NCI-H345 (cell line): ENCODE measurements at regions not wholly inside any gene's neighbourhood (a gene's known extent, or its start where the extent isn't known, plus 50 kb on each side); places are given as distances from the start of the nearest gene placed in this dataset.

Source experiments
- DNase-seq: peaks from one replicate; lab custom pipeline; 2025; lab: John Stamatoyannopoulos, UW

DNA sequence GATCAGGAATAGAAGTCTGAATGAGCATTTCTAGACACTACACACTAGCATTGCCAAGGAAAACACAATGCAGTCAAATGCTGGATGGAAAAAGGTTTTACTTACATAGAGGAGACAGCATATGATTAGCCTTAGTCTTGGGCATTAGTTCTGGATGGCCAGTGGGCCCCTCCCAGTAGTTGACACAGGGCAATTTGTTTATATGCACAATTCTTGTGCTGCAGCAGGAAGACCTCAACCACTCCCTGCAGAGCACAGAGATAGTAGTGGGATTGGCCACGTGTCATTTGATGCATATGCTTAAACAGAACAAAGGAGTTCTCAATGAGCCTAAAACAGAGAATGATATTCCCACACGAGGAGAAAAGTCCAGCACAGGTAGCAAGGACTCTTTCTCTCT is 1496.2 kb upstream of the CDH6 start:
- no peak for DNase-seq

DNA sequence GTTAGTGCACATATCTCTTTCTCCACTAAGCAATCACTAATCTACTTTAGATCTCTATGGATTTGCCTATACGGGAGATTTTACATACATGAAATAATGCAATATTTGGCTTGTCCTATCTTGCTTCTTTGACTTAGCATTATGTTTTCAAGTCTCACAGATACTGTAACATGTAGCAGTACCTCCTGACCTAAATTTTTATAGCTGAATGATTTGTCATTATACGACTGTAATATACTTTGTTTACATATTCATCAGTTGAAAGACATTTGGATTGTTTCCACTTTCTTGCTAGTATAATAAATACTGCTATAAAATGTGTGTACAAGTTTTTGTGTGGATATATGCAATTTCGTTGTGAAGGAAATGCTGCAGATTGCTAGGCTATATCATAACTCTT is 1520.8 kb upstream of the CDH6 start:
- no peak for DNase-seq

DNA sequence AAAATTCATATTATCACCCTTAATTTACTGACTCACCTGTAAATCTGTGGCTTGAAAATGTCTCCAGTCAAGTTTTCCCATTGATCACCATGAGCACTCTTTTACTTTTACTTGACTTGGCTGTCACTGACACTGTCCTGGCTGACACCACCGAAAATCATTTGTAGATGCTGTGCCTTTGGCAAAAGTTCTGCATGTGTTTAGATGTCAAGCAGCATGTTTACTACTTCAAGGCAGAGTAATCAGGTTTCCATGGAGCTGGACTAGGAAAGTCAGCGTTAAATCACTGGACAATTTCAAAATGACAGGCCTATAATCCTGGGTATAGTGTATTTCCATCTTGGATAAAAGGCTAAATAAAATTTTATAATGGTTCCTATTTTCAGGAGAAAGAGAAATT is 1530.6 kb upstream of the CDH6 start:
- DNase-seq = no peak

GRCh38 chr5:29654954-29655353 is 1538.5 kb upstream of the CDH6 start:
- no peak for DNase-seq

DNA sequence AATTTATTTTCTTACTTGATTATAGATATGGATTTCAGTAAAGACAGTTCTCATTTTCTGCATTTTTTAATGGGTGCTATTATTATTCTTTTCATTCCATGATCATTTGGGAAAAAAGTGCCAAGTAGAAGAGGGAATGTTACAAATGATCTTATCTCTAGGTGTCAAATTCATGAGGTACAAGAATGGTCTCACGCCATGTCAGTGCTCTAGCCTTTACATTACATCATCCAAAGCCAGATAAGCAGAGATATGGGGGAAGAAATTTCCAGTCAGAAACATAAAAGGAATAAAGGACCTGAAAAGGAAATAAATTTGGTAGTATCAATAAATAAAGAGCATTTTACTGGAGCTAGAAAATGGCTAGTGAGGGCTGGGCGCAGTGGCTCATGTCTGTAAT is 1544.2 kb upstream of the CDH6 start:
- no peak for DNase-seq

DNA sequence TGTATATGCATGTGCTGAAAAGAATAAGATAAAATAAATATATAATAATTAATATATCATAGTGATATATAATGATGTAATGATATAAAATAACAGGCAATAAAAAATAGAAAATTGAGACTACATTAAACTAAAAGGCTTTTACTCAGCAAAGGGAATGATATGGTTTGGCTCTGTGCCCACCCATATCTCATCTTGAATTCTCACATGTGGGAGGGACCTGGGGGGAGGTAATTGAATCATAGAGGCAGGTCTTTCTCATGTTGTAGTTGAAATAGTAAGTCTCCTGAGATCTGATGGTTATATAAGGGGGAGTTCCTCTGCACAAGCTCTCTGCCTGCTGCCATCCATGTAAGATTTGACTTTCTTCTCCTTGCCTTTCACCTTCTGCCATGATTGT is 1550.9 kb upstream of the CDH6 start:
- no peak for DNase-seq

DNA sequence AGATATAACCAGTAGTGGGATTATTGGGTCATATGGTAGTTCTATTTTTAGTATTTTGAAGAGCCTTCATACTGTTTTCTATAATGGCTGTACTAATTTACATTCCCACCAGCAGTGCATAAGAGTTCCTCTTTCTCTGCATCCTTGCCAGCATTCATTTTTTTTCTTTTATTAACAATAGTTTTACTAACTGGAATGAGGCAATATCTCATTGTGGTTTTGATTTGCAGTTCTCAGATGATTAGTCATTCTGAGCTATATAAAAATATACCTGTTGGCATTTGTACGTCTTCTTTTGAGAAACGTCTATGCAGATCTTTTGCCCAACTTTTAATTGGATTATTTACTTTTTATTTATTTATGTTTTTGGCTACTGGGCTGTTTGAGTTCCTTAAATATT is 1579.3 kb upstream of the CDH6 start:
- DNase-seq = no peak

DNA sequence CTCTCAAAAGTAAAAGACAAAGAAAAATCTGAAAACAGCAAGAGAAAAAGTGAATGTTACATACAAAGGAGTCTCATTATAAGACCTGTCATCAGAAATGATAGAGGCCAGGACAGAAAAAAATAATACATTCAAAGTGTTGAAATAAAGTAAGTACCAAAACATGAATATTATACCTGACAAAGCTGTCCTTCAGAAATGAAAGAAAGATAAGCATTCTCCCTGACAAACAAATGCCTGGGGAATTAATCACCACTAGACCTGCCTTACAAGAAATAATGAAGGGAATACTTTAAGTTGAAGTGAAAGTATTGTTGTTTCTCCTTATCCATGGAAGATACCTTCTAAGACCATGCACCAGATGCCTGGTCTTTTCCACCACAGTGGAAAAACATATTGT is 1605.2 kb upstream of the CDH6 start:
- DNase-seq = no peak

DNA sequence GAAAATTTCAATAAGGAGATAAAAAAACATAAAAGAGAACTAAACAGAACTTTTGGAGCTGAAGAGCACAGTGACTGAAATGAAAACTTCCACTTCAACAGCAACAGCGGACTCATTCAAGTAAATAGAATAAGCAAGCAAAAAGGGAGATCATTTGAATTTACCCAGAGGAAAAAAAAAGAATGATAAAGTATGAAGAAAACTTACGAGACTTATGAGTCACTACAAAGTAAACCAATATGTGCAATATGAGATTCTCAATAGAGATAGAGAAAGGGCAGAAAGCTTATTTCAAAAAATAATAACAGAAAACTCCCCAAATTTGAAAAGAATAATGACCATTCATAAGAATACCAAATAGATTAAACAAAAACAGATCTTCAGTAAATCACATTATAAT is 1605.7 kb upstream of the CDH6 start:
- DNase-seq = no peak

GRCh38 chr5:29568028-29568427 is 1625.5 kb upstream of the CDH6 start:
- DNase-seq = no peak

GRCh38 chr5:29561564-29561963 is 1631.9 kb upstream of the CDH6 start:
- no peak for DNase-seq

DNA sequence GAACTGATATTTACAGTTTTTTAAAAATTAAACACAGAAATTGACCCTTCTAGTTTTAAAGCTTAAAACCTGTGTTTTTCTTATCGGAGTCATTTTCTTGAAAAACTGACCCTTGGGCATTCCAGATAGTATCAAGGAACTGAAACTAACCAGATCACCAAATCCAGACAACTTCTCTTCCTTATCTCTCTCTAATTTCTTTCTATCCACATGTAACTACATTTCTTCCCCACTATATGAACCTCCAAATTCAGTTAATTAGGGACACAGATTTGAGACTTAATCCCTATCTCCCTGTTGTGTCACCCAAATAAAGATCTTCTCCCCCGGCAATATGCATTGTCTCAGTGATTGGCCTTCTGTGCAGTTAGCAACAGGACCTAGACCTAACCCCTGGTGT is 1643.0 kb upstream of the CDH6 start:
- no peak for DNase-seq

GRCh38 chr5:29548262-29548661 is 1645.2 kb upstream of the CDH6 start:
- no peak for DNase-seq

GRCh38 chr5:29547236-29547865 is 1646.1 kb upstream of the CDH6 start:
- no peak for DNase-seq

DNA sequence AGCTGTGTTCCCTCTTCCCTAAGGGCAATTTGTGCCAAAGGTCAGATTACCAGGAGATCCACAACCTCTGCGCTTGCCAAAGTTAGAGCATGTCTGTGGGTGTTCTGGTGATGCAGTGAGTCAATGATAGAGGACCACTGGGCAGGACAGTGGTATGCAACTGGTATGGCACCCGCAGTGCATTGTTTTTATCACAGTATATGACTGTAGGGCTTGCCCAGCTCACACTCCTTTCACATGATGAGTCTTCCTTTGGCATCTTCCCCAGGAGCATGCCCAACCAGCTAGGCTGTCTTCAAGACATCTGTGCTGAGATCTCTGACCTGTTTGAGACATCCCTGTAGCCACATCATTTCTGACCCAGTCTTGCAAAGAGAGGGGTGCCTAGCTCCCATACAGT is 1650.0 kb upstream of the CDH6 start:
- DNase-seq = no peak

DNA sequence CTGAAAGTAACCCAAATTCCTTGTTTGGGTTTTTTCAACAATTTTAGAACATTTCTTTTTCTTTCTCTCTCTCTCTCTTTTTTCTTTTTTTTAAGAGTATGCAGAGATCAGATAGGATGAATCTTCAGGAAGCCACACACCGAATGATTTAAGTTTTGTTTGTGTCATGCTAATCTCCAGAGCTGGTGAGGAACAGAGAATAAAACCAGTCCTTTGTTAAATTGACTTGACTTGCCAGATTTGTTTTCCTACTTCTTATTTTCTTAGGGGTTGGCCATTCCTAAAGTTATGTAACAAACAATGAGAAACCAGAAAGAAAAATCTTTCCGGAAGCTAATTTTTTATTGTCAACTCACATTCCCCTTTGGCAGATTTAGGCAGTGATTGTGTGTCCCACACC is 1669.3 kb upstream of the CDH6 start:
- no peak for DNase-seq

DNA sequence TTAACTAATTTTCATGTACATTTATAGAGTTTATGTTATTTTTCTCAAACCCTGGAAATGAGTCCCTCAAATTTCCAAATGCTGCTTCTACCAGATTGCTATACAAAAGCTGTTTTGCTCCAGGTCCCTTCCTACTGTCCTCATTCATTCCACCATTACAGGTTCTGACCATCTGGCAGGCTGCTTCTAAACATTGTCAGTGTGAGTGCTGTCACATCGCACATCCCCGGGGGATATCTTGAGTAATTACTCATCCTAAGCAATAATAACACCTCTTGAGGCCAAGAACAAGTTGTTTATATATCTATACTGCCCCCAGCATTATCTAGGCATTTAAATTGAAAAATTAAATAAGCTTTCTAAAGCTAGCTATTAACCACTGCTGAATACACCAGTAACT is 1675.3 kb upstream of the CDH6 start:
- DNase-seq = no peak

DNA sequence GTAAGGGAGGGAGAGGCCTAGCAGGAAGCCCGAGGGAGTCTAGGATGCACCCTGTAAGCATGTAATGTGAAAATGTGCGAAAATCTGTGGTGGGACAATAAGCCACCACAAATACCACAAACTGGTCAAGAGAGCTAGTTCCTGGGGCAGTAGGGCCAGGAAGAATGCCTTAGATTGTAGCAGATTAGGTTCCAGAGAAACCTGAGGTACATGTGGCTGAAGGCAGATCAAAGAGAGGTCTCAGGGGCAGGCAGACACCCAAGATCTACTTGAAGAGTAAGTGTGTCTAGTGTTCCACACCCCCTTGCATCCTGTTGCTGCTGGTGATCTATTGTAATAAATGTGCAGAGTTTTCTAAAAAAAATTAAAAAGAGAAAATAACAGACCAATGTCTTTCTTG is 1677.3 kb upstream of the CDH6 start:
- no peak for DNase-seq

- DNase-seq = no peak
Measured at GRCh38 chr5:29508131-29508530, 1685.4 kb upstream of the CDH6 start.

GRCh38 chr5:29504411-29504810 is 1689.1 kb upstream of the CDH6 start:
- DNase-seq = no peak

- no peak for DNase-seq
Measured at GRCh38 chr5:29498860-29499259, 1694.6 kb upstream of the CDH6 start.

DNA sequence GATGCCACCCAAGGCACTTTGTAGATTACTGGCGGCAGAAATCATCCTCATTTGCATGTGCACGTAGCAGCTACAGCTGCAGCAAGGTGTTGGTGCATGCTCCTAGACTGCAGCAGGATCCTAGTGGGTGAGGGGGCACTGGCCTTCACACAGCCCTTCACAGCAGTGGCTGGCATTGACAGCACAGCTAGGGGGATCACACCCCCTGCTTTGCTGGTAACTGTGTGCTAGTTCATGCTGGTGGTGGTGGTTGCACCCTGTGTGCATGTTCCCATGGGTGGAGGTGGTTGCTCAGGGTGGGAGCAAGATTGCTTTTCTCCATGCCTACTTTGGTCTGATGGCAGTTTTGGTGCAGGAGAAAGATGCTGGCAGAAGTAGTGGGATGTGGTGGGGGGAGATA is 1695.1 kb upstream of the CDH6 start:
- DNase-seq = no peak

- DNase-seq = no peak
Measured at GRCh38 chr5:29485333-29485732, 1708.2 kb upstream of the CDH6 start.

- no peak for DNase-seq
Measured at GRCh38 chr5:29469581-29469980, 1723.9 kb upstream of the CDH6 start.

DNA sequence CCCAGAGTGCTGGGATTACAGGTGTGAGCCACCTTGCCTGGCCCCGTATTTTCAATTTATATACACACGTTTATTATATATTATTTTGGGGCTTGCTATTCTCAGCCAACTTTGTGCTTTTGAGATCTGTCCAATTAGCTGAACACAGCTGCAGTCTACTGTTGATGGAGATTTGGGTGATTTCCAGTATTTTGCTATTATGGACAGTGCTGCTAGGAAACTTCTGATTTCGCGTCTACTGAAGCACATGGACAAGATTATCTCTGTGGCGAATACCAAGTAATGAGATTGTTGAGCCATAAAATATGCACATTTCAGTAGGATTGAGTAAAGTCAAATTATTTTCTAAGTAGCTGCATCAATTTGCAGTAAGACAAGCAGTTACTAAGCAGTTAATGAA is 1731.2 kb upstream of the CDH6 start:
- DNase-seq = no peak
